ENCODE measurements at regions not wholly inside any gene's neighbourhood (a gene's known extent, or its start where the extent isn't known, plus 50 kb on each side); places are given as distances from the start of the nearest gene placed in this dataset.

GRCh38 chrY:7339391-7340087, 428.0 kb upstream of the AMELY start:
- no peaks in the 10 kb centered on the region for H3K36me3 ChIP-seq
- H3K27me3 ChIP-seq, result no peaks in the 10 kb centered on the region
- no peak for TF ChIP-seq POLR2A (IDR thresholded peaks at IDR 0.05)
- no peak for TF ChIP-seq CTCF (IDR thresholded peaks at IDR 0.05)
- no peaks in the 10 kb centered on the region for H3K4me1 ChIP-seq
- intact Hi-C loops (cut with DNase I), result no loop called here
- DNase-seq, result no peak
- no peak overlapping the region for H3K27ac ChIP-seq
- 69 to 80% methylated on average over 7 of the region's 7 CpGs for WGBS, 2 donors
- H3K4me3 ChIP-seq (replicated peaks in 1 of 3), result no peak overlapping the region
- no peaks in the 10 kb centered on the region for H3K9me3 ChIP-seq

DNA sequence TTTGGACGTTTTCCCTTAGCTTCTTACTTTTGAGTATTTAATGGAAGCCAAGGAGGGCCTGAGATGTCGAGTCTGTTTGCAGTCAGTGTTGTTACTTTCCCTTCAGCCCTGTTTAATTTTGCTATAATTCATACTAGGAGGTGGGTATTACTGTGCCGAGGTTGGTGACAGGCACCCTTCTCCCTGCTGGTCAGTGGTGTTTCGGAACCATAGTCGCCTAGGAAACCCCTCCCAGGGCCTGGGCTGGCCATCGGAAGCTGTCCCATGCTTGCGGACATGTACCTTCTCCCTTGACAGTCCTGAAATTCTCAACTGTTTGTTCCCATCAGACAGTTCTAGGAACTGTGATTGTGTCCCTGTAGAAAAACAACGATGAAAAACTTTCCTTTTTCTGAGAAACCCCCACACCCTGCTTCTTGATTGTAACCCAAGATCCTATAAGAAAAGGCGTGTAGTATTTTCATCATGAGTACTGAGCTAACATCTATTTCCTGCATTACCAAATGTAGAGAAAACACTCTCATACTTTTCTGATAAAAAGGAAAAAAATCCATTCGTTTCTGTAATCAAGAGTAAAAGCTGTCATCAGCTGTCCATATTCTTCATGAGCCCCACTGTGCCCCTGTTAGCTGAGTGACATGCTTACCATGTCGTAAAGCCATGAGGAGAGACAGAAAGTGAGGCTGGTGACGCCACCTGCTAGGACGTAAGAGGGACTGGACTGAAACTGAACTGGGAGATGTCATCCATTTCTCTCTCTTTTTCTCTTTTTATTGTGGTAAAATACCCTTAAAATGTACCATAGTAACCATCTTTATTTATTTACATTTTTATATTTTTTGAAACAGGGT, 424.7 kb upstream of the AMELY start:
- no peaks in the 10 kb centered on the region for H3K4me1 ChIP-seq
- no peak overlapping the region for H3K27ac ChIP-seq
- H3K9me3 ChIP-seq, result no peaks in the 10 kb centered on the region
- WGBS, 2 donors, result 96 to 97% methylated on average over 12 to 13 of the region's 13 CpGs
- no peaks in the 10 kb centered on the region for H3K36me3 ChIP-seq
- intact Hi-C loops (cut with DNase I), result no loop called here
- H3K27me3 ChIP-seq, result no peaks in the 10 kb centered on the region
- no peak overlapping the region for H3K4me3 ChIP-seq (replicated peaks in 1 of 3)
- DNase-seq, result no peak
- no peak for TF ChIP-seq CTCF (IDR thresholded peaks at IDR 0.05)
- no peak for TF ChIP-seq POLR2A (IDR thresholded peaks at IDR 0.05)

DNA sequence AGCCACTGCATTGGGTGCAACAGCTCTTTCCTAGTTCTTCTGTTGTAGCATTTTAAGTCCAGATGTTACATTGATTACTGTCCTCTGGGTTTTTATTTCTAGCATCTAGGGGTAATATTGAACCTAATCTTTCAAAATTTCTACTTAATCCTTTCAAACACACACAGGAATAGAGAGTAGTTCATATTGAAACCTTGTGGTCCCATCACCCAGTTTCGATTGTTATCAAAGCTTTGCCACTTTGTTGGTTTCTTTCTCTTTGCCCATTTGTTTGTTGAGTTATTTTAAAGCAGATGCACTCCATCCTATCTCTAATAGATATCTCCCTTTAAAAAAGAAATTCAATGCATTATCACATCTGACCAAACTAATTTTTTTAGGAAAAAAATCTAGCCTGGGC, 422.9 kb upstream of the AMELY start:
- no peaks in the 10 kb centered on the region for H3K36me3 ChIP-seq
- WGBS, 2 donors, result 84 to 96% methylated on average over 1 of the region's 1 CpG

GRCh38 chrY:7326296-7327246, 415.0 kb upstream of the AMELY start:
- Histone ChIP-seq H3K4me3 (replicated peaks in 1 of 3) (no peak overlapping the region), H3K36me3 (no peaks in the 10 kb centered on the region), H3K27me3 (no peaks in the 10 kb centered on the region), H3K9me3 (no peaks in the 10 kb centered on the region), H3K4me1 (no peaks in the 10 kb centered on the region), H3K27ac (no peak overlapping the region)
- WGBS, 2 donors, result 90 to 93% methylated on average over 9 of the region's 9 CpGs
- TF ChIP-seq POLR2A (IDR thresholded peaks at IDR 0.05), result no peak
- no peak for TF ChIP-seq CTCF (IDR thresholded peaks at IDR 0.05)
- intact Hi-C loops (cut with DNase I), result no loop called here
- no peak for DNase-seq

More for the DNA sequence above, 422.9 kb upstream of the AMELY start:
- intact Hi-C loops (cut with DNase I), result no loop called here
- Histone ChIP-seq H3K4me3 (replicated peaks in 1 of 3) (no peak overlapping the region), H3K4me1 (no peaks in the 10 kb centered on the region), H3K27me3 (no peaks in the 10 kb centered on the region), H3K27ac (no peak overlapping the region), H3K9me3 (no peaks in the 10 kb centered on the region)
- no peak for DNase-seq
- no peak for TF ChIP-seq POLR2A (IDR thresholded peaks at IDR 0.05)
- no peak for TF ChIP-seq CTCF (IDR thresholded peaks at IDR 0.05)
